OCI-LY7 (cell line): ENCODE measurements at regions not wholly inside any gene's neighbourhood (a gene's known extent, or its start where the extent isn't known, plus 50 kb on each side); places are given as distances from the start of the nearest gene placed in this dataset.

Experiments
- BruUV-seq: library from RNA; stranded (reverse); fragments of 400-500 nt; replicated peaks from 2 replicates; lab custom pipeline; 2021; lab: Mats Ljungman, UMichigan
- CTCF ChIA-PET: fragments of 300-600 bp; sonication (Branson Sonifier 250); formaldehyde crosslinking; loops from one replicate; lab custom pipeline; 2022; ENCODE audit warnings: antibody characterized with exemption; ENCODE audit not compliant: unreplicated experiment; lab: Charles Lee
- POLR2A ChIA-PET: fragments of 300-600 bp; sonication (Branson Sonifier 250); formaldehyde crosslinking; loops from one replicate; lab custom pipeline; 2022; ENCODE audit warnings: antibody characterized with exemption; lab: Charles Lee
- DNase-seq: peaks from one replicate; pipeline ENCODE4 v3.0.0-alpha.2; 2015; ENCODE audit warnings: low spot score
- H2AFZ ChIP-seq: fragments of 200-600 bp; sonication (generic), shearing (Covaris generic); 2 replicates; pipeline ENCODE4 v1.6.1; 2014; ENCODE audit warnings: mild to moderate bottlenecking, antibody characterized with exemption, low read length, moderate library complexity
- H3K27ac ChIP-seq: fragments of 200-600 bp; sonication (generic); 2 replicates; pipeline ENCODE4 v1.5.1; 2014; ENCODE audit warnings: mixed run types, low read depth, mild to moderate bottlenecking, moderate library complexity, low read length, inconsistent platforms; ENCODE audit not compliant: poor library complexity, severe bottlenecking
- H3K36me3 ChIP-seq: fragments of 200-600 bp; sonication (generic); 2 replicates; pipeline ENCODE4 v1.6.1; 2014; ENCODE audit warnings: mild to moderate bottlenecking, antibody characterized with exemption, low read length, moderate library complexity, mixed read lengths; ENCODE audit not compliant: insufficient read depth
- H3K4me1 ChIP-seq: fragments of 200-600 bp; sonication (generic); 2 replicates; pipeline ENCODE4 v1.5.1; 2014; ENCODE audit warnings: mild to moderate bottlenecking, low read length; ENCODE audit not compliant: insufficient read depth, poor library complexity, severe bottlenecking
- H3K4me2 ChIP-seq: fragments of 200-600 bp; sonication (generic); 2 replicates; pipeline ENCODE4 v1.6.1; 2014; ENCODE audit warnings: mild to moderate bottlenecking, low read length
- H3K4me3 ChIP-seq: fragments of 200-600 bp; sonication (generic); 2 replicates; pipeline ENCODE4 v1.5.1; 2014; ENCODE audit warnings: mild to moderate bottlenecking, low read depth, low read length; ENCODE audit not compliant: poor library complexity, severe bottlenecking
- H3K79me2 ChIP-seq: fragments of 200-600 bp; sonication (generic); 2 replicates; pipeline ENCODE4 v1.6.1; 2016; ENCODE audit warnings: low read depth, mild to moderate bottlenecking, low read length, moderate library complexity, mixed read lengths; ENCODE audit not compliant: insufficient read depth
- H3K9me2 ChIP-seq: fragments of 200-600 bp; sonication (generic); 2 replicates; pipeline ENCODE4 v1.6.1; 2016; ENCODE audit warnings: mild to moderate bottlenecking, low read length, mixed read lengths; ENCODE audit not compliant: insufficient read depth
- H3K9me3 ChIP-seq: fragments of 200-600 bp; sonication (generic); 2 replicates; pipeline ENCODE4 v1.6.1; 2014; ENCODE audit warnings: mild to moderate bottlenecking, mixed run types, low read length, mixed read lengths
- H4K20me1 ChIP-seq: fragments of 200-600 bp; sonication (generic); 2 replicates; pipeline ENCODE4 v1.6.1; 2014; ENCODE audit warnings: mild to moderate bottlenecking, antibody characterized with exemption, low read length, moderate library complexity, mixed read lengths; ENCODE audit not compliant: insufficient read depth
- CTCF ChIP-seq: fragments of 200-600 bp; sonication (generic); conservative IDR thresholded peaks from 2 replicates; pipeline ENCODE4 v1.5.1; 2014; ENCODE audit warnings: mild to moderate bottlenecking, antibody characterized with exemption, low read length, moderate library complexity, mixed read lengths
- EZH2phosphoT487 ChIP-seq: fragments of 200-600 bp; sonication (generic); IDR thresholded peaks from 2 replicates; pipeline ENCODE4 v1.6.1; 2018; ENCODE audit warnings: low read depth, borderline replicate concordance, mild to moderate bottlenecking, mixed run types, antibody characterized with exemption, low read length, moderate library complexity, mixed read lengths
- intact Hi-C: fragments of 100-400 bp; cut with micrococcal nuclease; formaldehyde crosslinking; loops from one replicate; pipeline ENCODE4 v1.10.0; 2022; ENCODE audit not compliant: unreplicated experiment

GRCh38 chr6:145274083-145274482 is 461.2 kb downstream of the EPM2A start:
- Histone ChIP-seq H3K9me2 (no peaks in the 10 kb centered on the region), H3K9me3 (no peaks in the 10 kb centered on the region), H3K36me3 (no peaks in the 10 kb centered on the region), H3K4me2 (no peak overlapping the region), H3K4me3 (no peak overlapping the region), H3K4me1 (no peaks in the 10 kb centered on the region), H2AFZ (no peak overlapping the region), H3K79me2 (no peaks in the 10 kb centered on the region), H3K27ac (no peak overlapping the region), H4K20me1 (no peaks in the 10 kb centered on the region)
- TF ChIP-seq EZH2phosphoT487 (no peak), CTCF (no peak)
- intact Hi-C loops = no loop called here
- BruUV-seq = no TSS peak
- ChIA-PET CTCF (no interaction called here), POLR2A (interaction anchor here (0.8 to 1.1 kb wide), 3 partner anchors 13 to 563 kb away, joined by 3 to 4 read pairs (median 4); no protein-coding TSS in a partner anchor)
- DNase-seq = no peak

- Histone ChIP-seq H3K4me1 (no peaks in the 10 kb centered on the region), H3K79me2 (no peaks in the 10 kb centered on the region), H2AFZ (no peak overlapping the region), H3K27ac (no peak overlapping the region), H3K4me3 (no peak overlapping the region), H3K36me3 (no peaks in the 10 kb centered on the region), H3K4me2 (no peak overlapping the region), H3K9me3 (no peaks in the 10 kb centered on the region), H4K20me1 (no peaks in the 10 kb centered on the region), H3K9me2 (no peaks in the 10 kb centered on the region)
- intact Hi-C loops = no loop called here
- POLR2A ChIA-PET = no interaction called here
- DNase-seq = no peak
- CTCF ChIA-PET = no interaction called here
- TF ChIP-seq EZH2phosphoT487 = no peak
- TF ChIP-seq CTCF = no peak
- no TSS peak for BruUV-seq
Observed at GRCh38 chr6:145275019-145275418, 460.3 kb downstream of the EPM2A start.

GRCh38 chr6:145275787-145276186 is 459.5 kb downstream of the EPM2A start:
- intact Hi-C loops = no loop called here
- H3K27ac ChIP-seq = no peak overlapping the region
- H4K20me1 ChIP-seq = no peaks in the 10 kb centered on the region
- H3K9me2 ChIP-seq = no peaks in the 10 kb centered on the region
- H3K79me2 ChIP-seq = no peaks in the 10 kb centered on the region
- CTCF ChIA-PET = no interaction called here
- no peaks in the 10 kb centered on the region for H3K36me3 ChIP-seq
- H2AFZ ChIP-seq = no peak overlapping the region
- H3K4me3 ChIP-seq = no peak overlapping the region
- POLR2A ChIA-PET = interaction anchor here (0.6 to 1.0 kb wide), 6 partner anchors 14 to 650 kb away, joined by 3 to 5 read pairs (median 4); no protein-coding TSS in a partner anchor
- no peaks in the 10 kb centered on the region for H3K4me1 ChIP-seq
- DNase-seq = no peak
- H3K9me3 ChIP-seq = no peaks in the 10 kb centered on the region
- no TSS peak for BruUV-seq
- no peak for TF ChIP-seq CTCF
- no peak for TF ChIP-seq EZH2phosphoT487
- no peak overlapping the region for H3K4me2 ChIP-seq
